K562 (cell line): ENCODE measurements at regions not wholly inside any gene's neighbourhood (a gene's known extent, or its start where the extent isn't known, plus 50 kb on each side); places are given as distances from the start of the nearest gene placed in this dataset.

Source experiments
- ATAC-seq: fragments of 200-7000 bp; cut with Tn5 transposase; 3 replicates; pipeline ENCODE4 v1.9.1; 2020; ENCODE audit warnings: moderate library complexity
- BruUV-seq: library from RNA; stranded (reverse); fragments of 400-500 nt; replicated peaks from 2 replicates; lab custom pipeline; 2021; lab: Mats Ljungman, UMichigan
- CTCF ChIA-PET: fragments of 300-600 bp; formaldehyde crosslinking; extraction: SDS; loops from one replicate; lab custom pipeline; 2021; ENCODE audit warnings: low intra/inter-chr PET ratio; lab: Yijun Ruan, JAX
- POLR2A ChIA-PET: fragments of 300-600, 350-650 bp; sonication (Branson Sonifier 250); formaldehyde crosslinking; extraction: SDS; loops from one replicate; lab custom pipeline; 2021; ENCODE audit warnings: antibody characterized with exemption, inconsistent platforms; lab: Yijun Ruan, JAX
- DNase-seq, 4 experiments: peaks; one replicate each; pipeline versions ENCODE4 v3.0.0 to v3.0.0-alpha.2; 2011 to 2018; ENCODE audit warnings: low spot score in 3 of 4, mixed read lengths in 3 of 4; ENCODE audit errors: extremely low read depth in 1 of 4
- FAIRE-seq: peaks from 2 replicates; lab custom pipeline; 2011; peaks lifted over from hg19 to GRCh38; lab: Jason Lieb, UNC
- H2AFZ ChIP-seq: 2 replicates; pipeline ENCODE4 v1.6.0; 2011; ENCODE audit warnings: low read depth, low read length, control low read depth, inconsistent platforms
- H3K27ac ChIP-seq: fragments of 200-600 bp; 3 replicates; pipeline ENCODE4 v1.8.0; 2011; ENCODE audit warnings: low read depth, mild to moderate bottlenecking, control low read depth, inconsistent platforms, low read length, moderate library complexity, mixed read lengths; ENCODE audit errors: extremely low read depth
- H3K27me3 ChIP-seq, 2 experiments: fragments of 300-600 bp in 1 of 2; 2 replicates in 1 of 2; 3 replicates in 1 of 2; pipeline versions ENCODE4 v1.6.0 to v1.8.0; 2011; ENCODE audit warnings: inconsistent platforms in 2 of 2, low read length in 2 of 2, mild to moderate bottlenecking in 1 of 2, mixed read lengths in 1 of 2, moderate library complexity in 1 of 2; ENCODE audit not compliant: control insufficient read depth in 2 of 2, insufficient read depth in 2 of 2
- H3K36me3 ChIP-seq: fragments of 300-600 bp; 3 replicates; pipeline ENCODE4 v1.8.0; 2011; ENCODE audit warnings: mild to moderate bottlenecking, low read length, inconsistent platforms; ENCODE audit not compliant: control insufficient read depth, insufficient read depth
- H3K4me1 ChIP-seq, 2 experiments: fragments of 200-600 bp in 1 of 2; replicated peaks in 1 of 2; 2 replicates in 1 of 2; 3 replicates in 1 of 2; pipeline versions ENCODE4 v1.5.1 to v1.8.0; 2011; ENCODE audit warnings: inconsistent platforms in 2 of 2, low read length in 2 of 2, mild to moderate bottlenecking in 1 of 2, mixed read lengths in 1 of 2, moderate library complexity in 1 of 2; ENCODE audit not compliant: control insufficient read depth in 2 of 2, insufficient read depth in 2 of 2
- H3K4me2 ChIP-seq: 2 replicates; pipeline ENCODE4 v1.6.1; 2011; ENCODE audit warnings: low read length, control low read depth, inconsistent platforms, mixed read lengths; ENCODE audit not compliant: insufficient read depth
- H3K4me3 ChIP-seq: fragments of 200-600 bp; sonication (generic), shearing (Covaris generic); 2 replicates; pipeline ENCODE4 v1.5.1; 2016; ENCODE audit warnings: control low read depth, inconsistent platforms
- H3K79me2 ChIP-seq: fragments of 200-600 bp; 3 replicates; pipeline ENCODE4 v1.8.0; 2011; ENCODE audit warnings: low read length, inconsistent platforms; ENCODE audit not compliant: control insufficient read depth, insufficient read depth
- H3K9ac ChIP-seq, 2 experiments: 2 replicates each; pipeline versions ENCODE4 v1.6.0 to v1.6.1; 2011; ENCODE audit warnings: low read depth in 2 of 2, low read length in 2 of 2, control low read depth in 1 of 2, inconsistent platforms in 1 of 2, mild to moderate bottlenecking in 1 of 2, mixed read lengths in 1 of 2; ENCODE audit not compliant: insufficient read depth in 1 of 2
- H3K9me1 ChIP-seq: one replicate; pipeline ENCODE4 v1.6.0; 2011; ENCODE audit warnings: inconsistent platforms, mild to moderate bottlenecking, low read length, moderate library complexity; ENCODE audit not compliant: control insufficient read depth, insufficient read depth
- H3K9me3 ChIP-seq: replicated peaks from 2 replicates; pipeline ENCODE4 v1.5.1; 2011; ENCODE audit warnings: low read depth, low read length, inconsistent platforms; ENCODE audit not compliant: control insufficient read depth, insufficient read depth
- H4K20me1 ChIP-seq: replicated peaks from 2 replicates; pipeline ENCODE4 v1.6.1; 2011; ENCODE audit warnings: low read length, inconsistent platforms, mixed read lengths; ENCODE audit not compliant: control insufficient read depth, insufficient read depth
- ARID2 ChIP-seq: fragments of 450-650 bp; IDR thresholded peaks from 2 replicates; pipeline ENCODE4 v1.6.1; 2017; ENCODE audit warnings: antibody characterized with exemption, mild to moderate bottlenecking
- EHMT2 ChIP-seq: fragments of 450-650 bp; IDR thresholded peaks from 2 replicates; pipeline ENCODE4 v1.6.1; 2018; ENCODE audit warnings: antibody characterized with exemption
- FOS ChIP-seq: IDR thresholded peaks from 3 replicates; pipeline ENCODE4 v1.6.1; 2011; ENCODE audit not compliant: insufficient read length; ENCODE audit errors: extremely low read depth
- HDAC3 ChIP-seq: fragments of 450-650 bp; IDR thresholded peaks from 2 replicates; pipeline ENCODE4 v1.6.1; 2018; ENCODE audit warnings: borderline replicate concordance, mild to moderate bottlenecking, moderate library complexity; ENCODE audit not compliant: partially characterized antibody
- ILF3 ChIP-seq: fragments of 450-650 bp; IDR thresholded peaks from 2 replicates; pipeline ENCODE4 v1.6.1; 2018; ENCODE audit warnings: antibody characterized with exemption, mild to moderate bottlenecking, moderate library complexity, borderline replicate concordance
- KAT7 ChIP-seq: sonication (generic); formaldehyde crosslinking; IDR thresholded peaks from 2 replicates; pipeline ENCODE4 v1.8.0; 2022; ENCODE audit warnings: missing genetic modification reagents, mild to moderate bottlenecking, borderline replicate concordance
- KDM1A ChIP-seq, 2 experiments: fragments of 450-650 bp; IDR thresholded peaks; 2 replicates each; pipeline ENCODE4 v1.6.1; 2016; ENCODE audit warnings: mild to moderate bottlenecking in 2 of 2
- KLF1 ChIP-seq: fragments of 450-650 bp; IDR thresholded peaks from 2 replicates; pipeline ENCODE4 v1.6.1; 2016; ENCODE audit warnings: missing genetic modification characterization, missing compliant biosample characterization
- NFXL1 ChIP-seq: fragments of 450-650 bp; formaldehyde crosslinking; IDR thresholded peaks from 2 replicates; pipeline ENCODE4 v1.4.0; 2021; ENCODE audit warnings: mild to moderate bottlenecking
- POLR2G ChIP-seq: fragments of 200-400 bp; formaldehyde crosslinking; IDR thresholded peaks from 2 replicates; pipeline ENCODE4 v1.6.1; 2017; ENCODE audit warnings: low read depth, mild to moderate bottlenecking, antibody characterized with exemption, low read length, moderate library complexity
- RBM34 ChIP-seq: fragments of 200-400 bp; formaldehyde crosslinking; IDR thresholded peaks from 2 replicates; pipeline ENCODE4 v1.6.1; 2018; ENCODE audit warnings: low read length, borderline replicate concordance; ENCODE audit not compliant: insufficient read depth
- RUNX1 ChIP-seq: sonication (generic); IDR thresholded peaks from 2 replicates; pipeline ENCODE4 v1.6.1; 2016; ENCODE audit warnings: antibody characterized with exemption, low read depth
- TARDBP ChIP-seq: fragments of 450-650 bp; IDR thresholded peaks from 2 replicates; pipeline ENCODE4 v1.6.1; 2016
- TBL1XR1 ChIP-seq, 2 experiments: IDR thresholded peaks; 2 replicates each; pipeline ENCODE4 v1.6.1; 2012; ENCODE audit warnings: improper control_type of control experiment in 2 of 2, low read length in 2 of 2, mild to moderate bottlenecking in 1 of 2
- ZKSCAN1 ChIP-seq: fragments of 150-350 bp; IDR thresholded peaks from 2 replicates; pipeline ENCODE4 v1.6.1; 2016; ENCODE audit warnings: low read depth, low read length
- ZKSCAN8 ChIP-seq: fragments of 200-800 bp; sonication (Bioruptor generic); IDR thresholded peaks from 2 replicates; pipeline ENCODE4 v1.6.1; 2016; ENCODE audit warnings: missing genetic modification characterization, missing compliant biosample characterization
- ZNF24 ChIP-seq: fragments of 450-650 bp; IDR thresholded peaks from 2 replicates; pipeline ENCODE4 v1.6.1; 2016
- ZNF57 ChIP-seq: fragments of 450-650 bp; formaldehyde crosslinking; IDR thresholded peaks from 2 replicates; pipeline ENCODE4 v1.4.0; 2020; ENCODE audit warnings: mild to moderate bottlenecking, moderate library complexity
- ZNF668 ChIP-seq: fragments of 250-450 bp; sonication (Bioruptor Pico); IDR thresholded peaks from 2 replicates; pipeline ENCODE4 v1.8.0; 2022; ENCODE audit warnings: mild to moderate bottlenecking, inconsistent platforms
- WGBS: fragments of 100-300 bp; shearing (Covaris generic); methylation state at CpG from one replicate; pipeline ENCODE4 v1.1.6; 2016; ENCODE audit warnings: low coverage, mixed read lengths; ENCODE audit not compliant: insufficient coverage; ENCODE audit errors: missing lambda C conversion rate; 5-methylcytosine and 5-hydroxymethylcytosine counted together
- in situ Hi-C: fragments of 300-500 bp; cut with MboI; formaldehyde crosslinking; loops from 4 replicates; pipeline ENCODE4 v1.15.0; 2018; ENCODE audit warnings: inconsistent platforms, mixed read lengths
- intact Hi-C: fragments of 100-400 bp; cut with micrococcal nuclease; formaldehyde crosslinking; loops from 2 replicates; pipeline ENCODE4 v1.14.2; 2022
- TF ChIP-seq, protein P1 (sequence below): sonication (generic); formaldehyde crosslinking; IDR thresholded peaks from 2 replicates; pipeline ENCODE4 v1.8.1; 2023; ENCODE audit warnings: mild to moderate bottlenecking, missing genetic modification reagents
- TF ChIP-seq, protein P2 (sequence below): fragments of 450-650 bp; IDR thresholded peaks from 2 replicates; pipeline ENCODE4 v1.6.1; 2017; ENCODE audit warnings: antibody characterized with exemption

GRCh38 chr17:56096026-56096810, 57.1 kb upstream of the ANKFN1 start (continued):
- TF ChIP-seq ILF3, result no peak
- TF ChIP-seq TBL1XR1 (IDR thresholded peaks at IDR 0.05; ENCODE audit: low read length in 2 of 2), result no peak
- no peak for TF ChIP-seq RUNX1
- no peak for TF ChIP-seq NFXL1 (CRISPR knock-in tag)
- no peak for TF ChIP-seq ARID2
- no peak for TF ChIP-seq FOS
- no peak for TF ChIP-seq KLF1
- no peak for TF ChIP-seq ZNF24
- no peak for TF ChIP-seq ZKSCAN1
- TF ChIP-seq POLR2G, result no peak
- no peak for TF ChIP-seq ZKSCAN8 (CRISPR knock-in tag)
- no peak for TF ChIP-seq TARDBP

DNA sequence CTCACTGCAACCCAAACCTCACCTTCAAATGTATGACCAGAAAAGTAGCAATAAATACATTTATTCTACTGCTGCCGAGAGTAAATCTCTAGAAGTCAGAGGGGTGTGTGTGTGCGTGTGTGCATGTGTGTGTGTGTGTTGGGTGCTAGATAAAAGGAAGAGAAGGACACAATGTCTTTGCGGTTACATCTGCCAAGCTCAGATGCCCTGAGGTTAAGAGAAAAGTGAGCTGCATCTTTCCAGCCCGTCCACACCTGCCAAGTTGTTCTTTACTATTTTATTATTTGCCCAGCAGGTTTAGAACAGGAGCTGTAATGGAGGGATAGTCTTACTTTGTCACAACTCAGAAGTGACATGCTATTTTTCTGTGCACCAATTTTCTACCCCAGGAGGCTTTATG, 54.5 kb upstream of the ANKFN1 start:
- Histone ChIP-seq H3K79me2 (no peaks in the 10 kb centered on the region), H3K4me3 (no peak overlapping the region), H2AFZ (no peak overlapping the region), H3K36me3 (no peaks in the 10 kb centered on the region), H3K27ac (no peak overlapping the region), H3K9ac (no peak overlapping the region), H3K27me3 (no peaks in the 10 kb centered on the region), H4K20me1 (no peaks in the 10 kb centered on the region), H3K4me1 (no peaks in the 10 kb centered on the region), H3K9me3 (no peaks in the 10 kb centered on the region), H3K4me2 (no peak overlapping the region), H3K9me1 (no peaks in the 10 kb centered on the region)
- FAIRE-seq, result no peak
- CTCF ChIA-PET, result no interaction called here
- in situ Hi-C loops, result no loop called here
- 0% methylated on average over 4 of the region's 4 CpGs for WGBS
- intact Hi-C loops, result no loop called here
- POLR2A ChIA-PET, result no interaction called here
- DNase-seq, result no peak
- no peak for ATAC-seq
- no TSS peak for BruUV-seq
- no peak for TF ChIP-seq KDM1A (IDR thresholded peaks at IDR 0.05)
- TF ChIP-seq, protein P1, sequence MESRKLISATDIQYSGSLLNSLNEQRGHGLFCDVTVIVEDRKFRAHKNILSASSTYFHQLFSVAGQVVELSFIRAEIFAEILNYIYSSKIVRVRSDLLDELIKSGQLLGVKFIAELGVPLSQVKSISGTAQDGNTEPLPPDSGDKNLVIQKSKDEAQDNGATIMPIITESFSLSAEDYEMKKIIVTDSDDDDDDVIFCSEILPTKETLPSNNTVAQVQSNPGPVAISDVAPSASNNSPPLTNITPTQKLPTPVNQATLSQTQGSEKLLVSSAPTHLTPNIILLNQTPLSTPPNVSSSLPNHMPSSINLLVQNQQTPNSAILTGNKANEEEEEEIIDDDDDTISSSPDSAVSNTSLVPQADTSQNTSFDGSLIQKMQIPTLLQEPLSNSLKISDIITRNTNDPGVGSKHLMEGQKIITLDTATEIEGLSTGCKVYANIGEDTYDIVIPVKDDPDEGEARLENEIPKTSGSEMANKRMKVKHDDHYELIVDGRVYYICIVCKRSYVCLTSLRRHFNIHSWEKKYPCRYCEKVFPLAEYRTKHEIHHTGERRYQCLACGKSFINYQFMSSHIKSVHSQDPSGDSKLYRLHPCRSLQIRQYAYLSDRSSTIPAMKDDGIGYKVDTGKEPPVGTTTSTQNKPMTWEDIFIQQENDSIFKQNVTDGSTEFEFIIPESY (CRISPR knock-in tag), result no peak
- TF ChIP-seq ZKSCAN8 (CRISPR knock-in tag), result no peak
- no peak for TF ChIP-seq ZNF668 (CRISPR knock-in tag)
- no peak for TF ChIP-seq ZNF57 (CRISPR knock-in tag)
- TF ChIP-seq RBM34, result no peak
- TF ChIP-seq, protein P2, sequence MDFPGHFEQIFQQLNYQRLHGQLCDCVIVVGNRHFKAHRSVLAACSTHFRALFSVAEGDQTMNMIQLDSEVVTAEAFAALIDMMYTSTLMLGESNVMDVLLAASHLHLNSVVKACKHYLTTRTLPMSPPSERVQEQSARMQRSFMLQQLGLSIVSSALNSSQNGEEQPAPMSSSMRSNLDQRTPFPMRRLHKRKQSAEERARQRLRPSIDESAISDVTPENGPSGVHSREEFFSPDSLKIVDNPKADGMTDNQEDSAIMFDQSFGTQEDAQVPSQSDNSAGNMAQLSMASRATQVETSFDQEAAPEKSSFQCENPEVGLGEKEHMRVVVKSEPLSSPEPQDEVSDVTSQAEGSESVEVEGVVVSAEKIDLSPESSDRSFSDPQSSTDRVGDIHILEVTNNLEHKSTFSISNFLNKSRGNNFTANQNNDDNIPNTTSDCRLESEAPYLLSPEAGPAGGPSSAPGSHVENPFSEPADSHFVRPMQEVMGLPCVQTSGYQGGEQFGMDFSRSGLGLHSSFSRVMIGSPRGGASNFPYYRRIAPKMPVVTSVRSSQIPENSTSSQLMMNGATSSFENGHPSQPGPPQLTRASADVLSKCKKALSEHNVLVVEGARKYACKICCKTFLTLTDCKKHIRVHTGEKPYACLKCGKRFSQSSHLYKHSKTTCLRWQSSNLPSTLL, result no peak
- no peak for TF ChIP-seq HDAC3
- TF ChIP-seq KAT7 (CRISPR knock-in tag), result no peak
- TF ChIP-seq EHMT2, result no peak
